ENCODE measurements at regions not wholly inside any gene's neighbourhood (a gene's known extent, or its start where the extent isn't known, plus 50 kb on each side); places are given as distances from the start of the nearest gene placed in this dataset.

GRCh38 chr18:68104036-68104435 is 587.5 kb upstream of the DSEL start:
- peak overlapping the region; percentile 73 for H3K27ac ChIP-seq
- TF ChIP-seq CTCF (IDR thresholded peaks at IDR 0.05): no peak
- TF ChIP-seq ZFX (IDR thresholded peaks at IDR 0.05; ENCODE audit: borderline replicate concordance): no peak

- peak overlapping the region; percentile 73 for H3K27ac ChIP-seq
- TF ChIP-seq CTCF (IDR thresholded peaks at IDR 0.05) (no peak), ZFX (IDR thresholded peaks at IDR 0.05; ENCODE audit: borderline replicate concordance) (no peak)
Observed at GRCh38 chr18:68103561-68103960, 587.0 kb upstream of the DSEL start.

- no peak for TF ChIP-seq ZFX (IDR thresholded peaks at IDR 0.05; ENCODE audit: borderline replicate concordance)
- no peak for TF ChIP-seq CTCF (IDR thresholded peaks at IDR 0.05)
- peak overlapping the region; percentile 73 for H3K27ac ChIP-seq
Observed at GRCh38 chr18:68102117-68102516, 585.6 kb upstream of the DSEL start.

GRCh38 chr18:68098655-68099054 is 582.1 kb upstream of the DSEL start:
- TF ChIP-seq CTCF (IDR thresholded peaks at IDR 0.05) (no peak), ZFX (IDR thresholded peaks at IDR 0.05; ENCODE audit: borderline replicate concordance) (no peak)
- no peak overlapping the region for H3K27ac ChIP-seq

GRCh38 chr18:68086481-68086880 is 570.0 kb upstream of the DSEL start:
- TF ChIP-seq ZFX (IDR thresholded peaks at IDR 0.05; ENCODE audit: borderline replicate concordance) (no peak), CTCF (IDR thresholded peaks at IDR 0.05) (no peak)
- no peak overlapping the region for H3K27ac ChIP-seq

GRCh38 chr18:68085251-68085650 is 568.7 kb upstream of the DSEL start:
- TF ChIP-seq CTCF (IDR thresholded peaks at IDR 0.05): no peak
- no peak for TF ChIP-seq ZFX (IDR thresholded peaks at IDR 0.05; ENCODE audit: borderline replicate concordance)
- H3K27ac ChIP-seq: no peak overlapping the region

- TF ChIP-seq CTCF (IDR thresholded peaks at IDR 0.05) (no peak), ZFX (IDR thresholded peaks at IDR 0.05; ENCODE audit: borderline replicate concordance) (no peak)
- no peak overlapping the region for H3K27ac ChIP-seq
Observed at GRCh38 chr18:68083776-68084175, 567.3 kb upstream of the DSEL start.
